A673 (cell line): ENCODE measurements at regions not wholly inside any gene's neighbourhood (a gene's known extent, or its start where the extent isn't known, plus 50 kb on each side); places are given as distances from the start of the nearest gene placed in this dataset.

ENCODE experiments used
- BruUV-seq: library from RNA; stranded (reverse); fragments of 400-500 nt; replicated peaks from 2 replicates; lab custom pipeline; 2021; lab: Mats Ljungman, UMichigan
- CTCF ChIA-PET: fragments of 300-600 bp; sonication (Branson Sonifier 250); formaldehyde crosslinking; loops from one replicate; lab custom pipeline; 2022; ENCODE audit warnings: antibody characterized with exemption; lab: Charles Lee
- POLR2A ChIA-PET: fragments of 300-600 bp; sonication (Branson Sonifier 250); formaldehyde crosslinking; loops from one replicate; lab custom pipeline; 2022; ENCODE audit warnings: antibody characterized with exemption; ENCODE audit not compliant: low non-redundant PET; lab: Charles Lee
- DNase-seq: peaks from one replicate; pipeline ENCODE4 v3.0.0-alpha.2; 2015; ENCODE audit warnings: low spot score
- H3K27ac ChIP-seq: fragments of 200-600 bp; sonication (generic); 2 replicates; pipeline ENCODE4 v1.5.1; 2016; ENCODE audit warnings: mixed run types, low read depth, mild to moderate bottlenecking, mixed read lengths, antibody characterized with exemption, low read length; ENCODE audit not compliant: poor library complexity, severe bottlenecking
- H3K27me3 ChIP-seq: fragments of 200-600 bp; sonication (generic); replicated peaks from 2 replicates; pipeline ENCODE4 v1.6.1; 2017; ENCODE audit warnings: mixed run types, low read depth, mild to moderate bottlenecking, mixed read lengths, antibody characterized with exemption, low read length; ENCODE audit not compliant: insufficient read depth, poor library complexity
- H3K36me3 ChIP-seq: fragments of 200-600 bp; sonication (generic); 2 replicates; pipeline ENCODE4 v1.6.1; 2016; ENCODE audit warnings: mixed run types, mild to moderate bottlenecking, mixed read lengths, antibody characterized with exemption, low read length; ENCODE audit not compliant: insufficient read depth, poor library complexity, severe bottlenecking
- H3K4me1 ChIP-seq: fragments of 200-600 bp; sonication (generic); 2 replicates; pipeline ENCODE4 v1.6.1; 2017; ENCODE audit warnings: mixed run types, mild to moderate bottlenecking, mixed read lengths, antibody characterized with exemption, low read length; ENCODE audit not compliant: insufficient read depth, poor library complexity, severe bottlenecking
- H3K4me3 ChIP-seq: fragments of 200-600 bp; sonication (generic); 2 replicates; pipeline ENCODE4 v1.5.1; 2016; ENCODE audit warnings: low read depth, mixed run types, mild to moderate bottlenecking, mixed read lengths, low read length; ENCODE audit not compliant: poor library complexity, severe bottlenecking
- H3K9me3 ChIP-seq: fragments of 200-600 bp; sonication (generic); 2 replicates; pipeline ENCODE4 v1.6.1; 2016; ENCODE audit warnings: mixed run types, low read depth, mild to moderate bottlenecking, mixed read lengths, antibody characterized with exemption, low read length; ENCODE audit not compliant: poor library complexity, severe bottlenecking
- EZH2 ChIP-seq: fragments of 200-600 bp; sonication (generic); IDR thresholded peaks from 2 replicates; pipeline ENCODE4 v1.6.1; 2017; ENCODE audit warnings: borderline replicate concordance, low read depth, mild to moderate bottlenecking, mixed read lengths, antibody characterized with exemption, low read length; ENCODE audit not compliant: poor library complexity, severe bottlenecking
- intact Hi-C: fragments of 100-400 bp; cut with micrococcal nuclease; formaldehyde crosslinking; loops from one replicate; pipeline ENCODE4 v1.10.0; 2022; ENCODE audit not compliant: unreplicated experiment
- TF ChIP-seq, protein P1 (sequence below): fragments of 300-800, 200-600 bp; sonication (generic); conservative IDR thresholded peaks from 2 replicates; pipeline ENCODE4 v1.5.1; 2017; ENCODE audit warnings: low read depth, mild to moderate bottlenecking, antibody characterized with exemption, low read length, moderate library complexity, mixed read lengths

DNA sequence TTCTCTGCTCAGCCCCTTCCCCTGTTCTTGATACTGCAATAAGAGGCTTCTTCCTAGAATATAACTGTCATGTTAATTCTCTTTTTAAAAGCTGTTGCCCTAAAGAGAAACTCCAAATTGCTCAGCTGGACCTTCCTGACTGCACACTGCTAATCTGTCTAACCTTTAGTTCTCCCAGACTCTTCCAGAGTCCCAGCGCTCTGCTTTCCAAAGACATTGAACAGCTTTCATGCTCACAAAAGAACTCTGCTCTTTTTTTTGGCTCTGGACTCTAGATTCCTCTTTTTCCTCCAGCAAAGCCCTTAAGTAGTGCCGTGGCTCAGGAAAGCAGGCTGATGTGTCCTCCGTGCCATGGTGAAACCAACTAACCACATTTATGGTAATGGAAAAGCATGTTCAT, 356.6 kb upstream of the RSPO3 start:
- no peak for DNase-seq
- POLR2A ChIA-PET = no interaction called here
- TF ChIP-seq, protein P1, sequence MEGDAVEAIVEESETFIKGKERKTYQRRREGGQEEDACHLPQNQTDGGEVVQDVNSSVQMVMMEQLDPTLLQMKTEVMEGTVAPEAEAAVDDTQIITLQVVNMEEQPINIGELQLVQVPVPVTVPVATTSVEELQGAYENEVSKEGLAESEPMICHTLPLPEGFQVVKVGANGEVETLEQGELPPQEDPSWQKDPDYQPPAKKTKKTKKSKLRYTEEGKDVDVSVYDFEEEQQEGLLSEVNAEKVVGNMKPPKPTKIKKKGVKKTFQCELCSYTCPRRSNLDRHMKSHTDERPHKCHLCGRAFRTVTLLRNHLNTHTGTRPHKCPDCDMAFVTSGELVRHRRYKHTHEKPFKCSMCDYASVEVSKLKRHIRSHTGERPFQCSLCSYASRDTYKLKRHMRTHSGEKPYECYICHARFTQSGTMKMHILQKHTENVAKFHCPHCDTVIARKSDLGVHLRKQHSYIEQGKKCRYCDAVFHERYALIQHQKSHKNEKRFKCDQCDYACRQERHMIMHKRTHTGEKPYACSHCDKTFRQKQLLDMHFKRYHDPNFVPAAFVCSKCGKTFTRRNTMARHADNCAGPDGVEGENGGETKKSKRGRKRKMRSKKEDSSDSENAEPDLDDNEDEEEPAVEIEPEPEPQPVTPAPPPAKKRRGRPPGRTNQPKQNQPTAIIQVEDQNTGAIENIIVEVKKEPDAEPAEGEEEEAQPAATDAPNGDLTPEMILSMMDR = no peak
- no peak for TF ChIP-seq EZH2
- no peaks in the 10 kb centered on the region for H3K36me3 ChIP-seq
- no peak overlapping the region for H3K27ac ChIP-seq
- no peaks in the 10 kb centered on the region for H3K9me3 ChIP-seq
- no TSS peak for BruUV-seq
- intact Hi-C loops = no loop called here
- H3K4me3 ChIP-seq = no peak overlapping the region
- CTCF ChIA-PET = no interaction called here
- H3K27me3 ChIP-seq = no peaks in the 10 kb centered on the region
- no peaks in the 10 kb centered on the region for H3K4me1 ChIP-seq

DNA sequence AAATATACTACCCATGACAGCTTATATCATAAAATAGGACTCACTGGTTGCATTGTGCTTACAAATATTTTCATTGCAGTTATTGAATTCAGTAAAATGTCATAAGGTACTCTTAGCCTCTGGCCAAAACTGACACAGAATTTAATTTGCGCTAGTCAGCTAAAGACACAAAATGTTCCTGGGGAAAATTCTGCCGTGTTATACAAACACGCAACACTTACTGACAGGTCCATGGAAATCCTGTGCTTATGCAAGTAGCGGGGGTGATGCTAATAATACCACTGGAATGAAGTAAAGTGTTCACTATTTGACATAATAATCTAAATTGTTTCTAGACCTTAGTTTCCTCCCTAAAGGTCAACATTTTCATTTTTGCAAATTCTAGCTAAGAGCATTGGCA, 354.4 kb upstream of the RSPO3 start:
- H3K4me1 ChIP-seq = no peaks in the 10 kb centered on the region
- POLR2A ChIA-PET = no interaction called here
- CTCF ChIA-PET = no interaction called here

DNA sequence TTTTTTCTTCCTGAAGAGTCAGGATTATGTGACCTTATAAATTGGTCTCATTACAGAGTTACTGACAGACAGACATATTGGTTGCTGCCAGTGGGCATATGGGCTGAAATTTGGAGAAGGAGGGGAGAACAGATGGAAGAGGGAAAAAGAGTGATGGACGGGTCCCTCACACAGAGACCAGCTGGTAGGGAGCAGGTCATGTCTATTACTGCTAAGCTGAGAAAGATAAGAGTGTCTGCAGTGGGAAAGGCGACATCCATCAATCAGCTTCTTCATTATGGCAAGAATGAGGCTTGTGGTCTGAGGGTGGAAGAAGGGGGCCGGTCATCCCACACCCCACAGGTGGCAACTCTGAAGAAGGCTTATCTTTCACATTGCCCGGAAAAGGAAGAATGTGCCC, 353.8 kb upstream of the RSPO3 start:
- ChIA-PET POLR2A (no interaction called here), CTCF (no interaction called here)
- Histone ChIP-seq H3K27me3 (no peaks in the 10 kb centered on the region), H3K4me3 (no peak overlapping the region), H3K27ac (no peak overlapping the region), H3K9me3 (no peaks in the 10 kb centered on the region), H3K36me3 (no peaks in the 10 kb centered on the region), H3K4me1 (no peaks in the 10 kb centered on the region)
- no TSS peak for BruUV-seq
- no peak for TF ChIP-seq EZH2
- TF ChIP-seq, protein P1 = no peak
- DNase-seq = no peak
- intact Hi-C loops = no loop called here

More for the DNA sequence above, 354.4 kb upstream of the RSPO3 start:
- intact Hi-C loops = no loop called here
- no peak overlapping the region for H3K27ac ChIP-seq
- no peak overlapping the region for H3K4me3 ChIP-seq
- no peaks in the 10 kb centered on the region for H3K27me3 ChIP-seq
- BruUV-seq = no TSS peak
- H3K36me3 ChIP-seq = no peaks in the 10 kb centered on the region
- no peak for DNase-seq
- no peaks in the 10 kb centered on the region for H3K9me3 ChIP-seq
- TF ChIP-seq EZH2 = no peak
- TF ChIP-seq, protein P1 = no peak
